Sigmoid colon (tissue), 4 donors: ENCODE measurements at regions not wholly inside any gene's neighbourhood (a gene's known extent, or its start where the extent isn't known, plus 50 kb on each side); places are given as distances from the start of the nearest gene placed in this dataset.

Experiments
- POLR2AphosphoS5 ChIP-seq, 4 donors: sonication (generic); formaldehyde crosslinking; IDR thresholded peaks; one replicate each; pipeline ENCODE4 v1.6.1; 2017; ENCODE audit warnings: antibody characterized with exemption in 4 of 4
- TF ChIP-seq, protein P1 (sequence below), 4 experiments: fragments of 450-650 bp in 3 of 4; fragments of 200-600 bp in 1 of 4; IDR thresholded peaks; one replicate each; pipeline ENCODE4 v1.5.1; 2016 to 2019; ENCODE audit warnings: antibody characterized with exemption in 4 of 4, mild to moderate bottlenecking in 3 of 4, moderate library complexity in 2 of 4

DNA sequence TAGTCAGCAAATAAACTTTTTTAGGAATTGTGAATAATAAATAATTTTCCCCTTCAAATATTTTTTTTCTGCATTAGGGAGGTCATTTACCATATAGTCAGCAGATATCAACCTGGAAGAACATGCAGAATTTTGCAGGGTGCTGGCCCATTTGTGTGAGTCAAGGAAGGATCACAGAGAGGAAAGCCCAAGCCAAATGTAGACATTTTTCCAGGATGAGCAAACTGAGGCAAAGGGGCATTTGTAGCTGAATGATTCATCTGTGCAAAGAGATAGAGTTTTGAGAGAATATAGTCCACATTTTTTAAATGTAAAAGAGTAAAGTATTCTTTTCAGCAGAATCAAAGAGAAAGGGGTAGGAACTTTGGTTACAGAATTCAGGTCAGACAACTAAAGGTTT, 555.5 kb upstream of the MARCKS start:
- TF ChIP-seq, protein P1, sequence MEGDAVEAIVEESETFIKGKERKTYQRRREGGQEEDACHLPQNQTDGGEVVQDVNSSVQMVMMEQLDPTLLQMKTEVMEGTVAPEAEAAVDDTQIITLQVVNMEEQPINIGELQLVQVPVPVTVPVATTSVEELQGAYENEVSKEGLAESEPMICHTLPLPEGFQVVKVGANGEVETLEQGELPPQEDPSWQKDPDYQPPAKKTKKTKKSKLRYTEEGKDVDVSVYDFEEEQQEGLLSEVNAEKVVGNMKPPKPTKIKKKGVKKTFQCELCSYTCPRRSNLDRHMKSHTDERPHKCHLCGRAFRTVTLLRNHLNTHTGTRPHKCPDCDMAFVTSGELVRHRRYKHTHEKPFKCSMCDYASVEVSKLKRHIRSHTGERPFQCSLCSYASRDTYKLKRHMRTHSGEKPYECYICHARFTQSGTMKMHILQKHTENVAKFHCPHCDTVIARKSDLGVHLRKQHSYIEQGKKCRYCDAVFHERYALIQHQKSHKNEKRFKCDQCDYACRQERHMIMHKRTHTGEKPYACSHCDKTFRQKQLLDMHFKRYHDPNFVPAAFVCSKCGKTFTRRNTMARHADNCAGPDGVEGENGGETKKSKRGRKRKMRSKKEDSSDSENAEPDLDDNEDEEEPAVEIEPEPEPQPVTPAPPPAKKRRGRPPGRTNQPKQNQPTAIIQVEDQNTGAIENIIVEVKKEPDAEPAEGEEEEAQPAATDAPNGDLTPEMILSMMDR (IDR thresholded peaks at IDR 0.05) = no peak
- no peak for TF ChIP-seq POLR2AphosphoS5 (IDR thresholded peaks at IDR 0.05)
